HuH-7 (cell line): ENCODE measurements at regions not wholly inside any gene's neighbourhood (a gene's known extent, or its start where the extent isn't known, plus 50 kb on each side); places are given as distances from the start of the nearest gene placed in this dataset.
"Not testable (repeated sequence)": the region's sequence is repeated elsewhere in the genome, so short reads cannot be mapped to it uniquely, and the experiment has no call there.

Experiments
- DNase-seq: peaks from one replicate; pipeline ENCODE4 v3.0.0; 2011; ENCODE audit warnings: low spot score

DNA sequence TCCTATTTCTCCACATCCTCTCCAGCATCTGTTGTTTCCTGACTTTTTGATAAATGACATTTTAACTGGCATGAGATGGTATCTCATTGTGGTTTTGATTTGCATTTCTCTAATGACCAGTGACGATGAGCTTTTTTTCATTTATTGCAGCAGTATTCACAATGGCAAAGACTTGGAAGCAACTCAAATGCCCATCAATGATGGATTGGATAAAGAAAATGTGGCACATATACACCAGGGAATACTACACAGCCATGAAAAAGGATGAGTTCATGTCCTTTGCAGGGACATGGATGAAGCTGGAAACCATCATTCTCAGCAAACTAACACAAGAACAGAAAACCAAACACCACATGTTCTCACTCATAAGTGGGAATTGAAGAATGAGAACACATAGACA lies 329.0 kb upstream of the DAB2 start:
- DNase-seq: not testable (repeated sequence)

- DNase-seq: no peak
Observed at GRCh38 chr5:39750661-39751060, 325.9 kb upstream of the DAB2 start.

DNA sequence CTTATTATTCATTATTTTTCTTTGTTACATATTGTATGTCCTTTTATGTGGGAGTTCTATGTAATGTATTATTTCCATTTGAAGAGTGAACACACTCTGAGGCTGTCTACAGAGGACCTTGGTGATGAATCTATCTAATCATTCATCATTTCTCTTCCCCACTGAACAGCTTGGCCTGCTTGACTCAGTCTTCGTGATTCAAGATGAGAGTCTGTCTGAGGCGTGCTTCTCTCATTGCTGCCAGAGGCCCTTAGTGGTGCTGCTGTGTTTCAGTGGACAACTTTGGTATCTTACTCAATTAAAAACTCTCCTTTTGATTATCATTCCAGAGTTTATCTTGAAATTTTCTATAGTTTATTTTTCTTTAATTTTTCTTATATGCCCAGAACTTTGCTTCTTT lies 318.1 kb upstream of the DAB2 start:
- no peak for DNase-seq

DNA sequence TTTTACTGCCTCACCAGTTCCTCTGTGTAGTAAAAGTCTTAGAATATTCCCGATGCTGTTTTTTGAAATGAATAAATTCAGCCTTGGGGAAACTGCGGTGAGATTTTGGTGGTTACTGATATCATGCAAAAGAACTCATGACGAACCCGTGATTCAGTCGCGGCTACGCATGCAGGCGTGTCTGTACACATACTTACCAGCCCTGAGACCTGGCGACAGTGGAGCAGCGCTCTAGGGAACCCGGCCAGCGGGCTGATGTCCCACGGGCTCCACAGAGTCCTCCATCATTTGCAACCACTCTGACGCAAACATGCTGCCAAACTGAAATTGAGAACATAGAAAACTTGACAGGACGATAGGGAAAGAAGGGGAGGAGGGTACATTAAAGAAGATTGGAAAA lies 315.6 kb upstream of the DAB2 start:
- DNase-seq: no peak

DNA sequence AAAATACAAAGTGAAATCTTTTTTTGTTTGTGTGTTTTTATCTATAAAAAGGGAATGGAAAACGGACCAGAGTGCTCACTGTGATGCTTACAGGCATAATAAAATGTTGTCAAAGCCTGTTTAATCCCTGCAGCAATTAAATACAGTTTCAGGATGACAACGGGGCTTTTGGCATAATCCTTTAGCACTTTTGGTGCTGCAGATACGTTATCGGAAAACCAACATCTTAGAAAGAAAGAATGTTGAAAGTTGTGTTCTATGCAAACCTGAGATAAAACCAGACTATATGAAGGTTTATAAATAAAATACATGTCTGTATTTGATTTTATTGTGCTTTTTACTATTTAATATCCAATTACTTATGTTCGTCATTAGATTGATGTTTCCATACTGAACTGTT lies 307.4 kb upstream of the DAB2 start:
- DNase-seq: no peak

DNA sequence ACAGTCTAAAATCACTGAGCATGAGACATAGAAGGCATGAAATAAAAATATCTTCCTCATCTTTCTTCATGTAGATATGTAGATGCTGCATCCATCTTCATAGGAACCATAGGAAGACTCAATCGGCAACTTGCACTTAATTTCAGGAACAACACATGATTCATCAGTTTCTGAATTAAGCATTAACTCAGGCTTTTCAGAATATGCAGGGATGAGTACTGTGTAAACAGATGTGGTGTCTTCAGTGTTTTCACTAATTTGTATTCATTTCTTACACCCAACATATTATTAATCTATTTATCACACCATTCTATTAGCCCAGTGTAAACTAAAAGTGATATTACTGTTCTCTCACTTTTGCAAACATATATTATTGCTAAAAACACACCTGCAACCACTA lies 305.9 kb upstream of the DAB2 start:
- no peak for DNase-seq

- DNase-seq: no peak
Observed at GRCh38 chr5:39730006-39730405, 305.2 kb upstream of the DAB2 start.

DNA sequence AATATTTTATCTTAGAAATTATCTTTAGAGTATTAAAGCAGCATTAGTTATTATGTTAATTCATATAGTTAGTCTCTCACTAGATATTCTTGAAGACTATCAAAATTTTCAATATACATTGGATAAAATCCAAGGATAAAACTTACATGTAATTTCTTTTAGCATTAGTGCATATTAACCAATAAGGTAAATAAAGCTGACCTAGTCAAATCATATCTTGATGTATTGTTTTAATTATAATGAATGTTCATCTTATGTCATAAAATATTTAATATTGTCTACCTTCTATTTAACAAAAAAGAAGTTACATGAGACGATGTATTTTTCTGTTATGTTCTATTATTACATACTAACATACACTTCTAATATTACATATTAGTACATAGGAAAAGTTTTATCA lies 301.7 kb upstream of the DAB2 start:
- no peak for DNase-seq

DNA sequence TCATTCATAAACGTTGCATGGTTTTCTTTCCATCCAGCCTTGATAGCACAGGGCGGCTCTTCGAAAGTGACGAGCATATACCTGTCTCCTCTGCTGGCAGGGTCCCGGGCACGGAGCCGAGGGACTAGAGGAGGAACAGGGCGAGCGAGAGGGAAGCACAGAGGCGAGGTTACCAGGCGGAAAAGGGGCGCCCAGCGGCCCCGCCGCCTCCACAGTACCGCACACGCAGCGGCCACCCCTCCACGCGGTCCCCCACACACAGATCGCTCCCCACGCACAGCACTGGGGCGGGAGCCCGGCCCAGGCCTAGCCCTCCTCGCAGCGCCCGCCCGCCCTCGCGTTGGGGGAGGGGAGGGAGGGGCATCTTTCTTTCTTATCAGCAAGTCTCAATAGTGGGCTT lies 296.6 kb upstream of the DAB2 start:
- no peak for DNase-seq

DNA sequence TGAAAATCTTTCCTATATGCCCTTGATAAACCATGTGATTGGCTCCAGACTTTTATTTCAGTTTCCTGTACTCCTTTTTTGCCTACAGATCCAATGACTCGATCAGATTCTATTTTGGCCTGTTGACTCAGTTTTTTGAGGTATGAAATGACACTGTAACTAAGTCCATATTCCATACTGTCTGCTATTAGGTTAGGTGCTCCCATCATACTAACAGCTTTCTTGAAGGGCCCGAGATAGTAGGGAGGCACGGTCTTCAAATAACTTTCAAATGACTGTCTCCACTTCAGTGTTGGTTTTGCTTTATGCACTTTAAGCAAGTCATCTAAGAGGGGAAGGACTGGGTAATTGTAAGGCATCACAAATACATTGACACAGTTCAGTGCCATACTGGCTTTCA lies 295.4 kb upstream of the DAB2 start:
- DNase-seq: no peak

DNA sequence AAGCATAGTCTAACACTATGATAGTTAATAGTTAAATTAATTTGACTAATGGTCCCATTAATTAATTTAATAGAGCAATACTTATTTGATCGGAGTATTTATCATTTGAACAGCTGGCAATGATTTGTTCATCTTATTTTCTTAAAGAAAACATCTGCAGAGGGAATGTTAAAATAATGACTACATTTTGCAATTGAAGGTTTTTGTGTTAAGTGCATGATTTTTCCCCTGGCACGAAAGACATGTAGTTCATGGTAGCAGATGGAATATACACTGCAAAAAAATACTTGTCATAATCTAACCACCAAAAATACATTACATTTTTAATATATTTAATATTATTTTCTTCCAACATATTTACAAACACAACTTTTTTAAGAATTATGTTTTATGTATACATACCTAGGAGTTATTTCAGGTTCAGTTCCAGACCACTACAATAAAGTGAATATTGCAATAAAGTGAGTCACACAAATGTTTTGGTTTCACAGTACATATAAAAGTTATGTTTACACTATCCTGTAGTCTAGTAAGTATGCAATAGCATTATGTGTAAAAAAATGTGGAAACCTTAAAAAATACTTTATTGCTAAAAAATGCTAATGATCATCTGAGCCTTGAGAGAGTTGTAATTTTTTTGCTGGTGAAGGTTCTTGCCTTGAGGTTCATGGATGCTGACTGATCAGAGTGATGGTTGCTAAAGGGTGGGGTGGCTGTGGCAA lies 292.6 kb upstream of the DAB2 start:
- no peak for DNase-seq

GRCh38 chr5:39716532-39717028 lies 291.8 kb upstream of the DAB2 start:
- DNase-seq: peak; percentile 96

- peak; percentile 42 for DNase-seq
Observed at GRCh38 chr5:39714036-39714698, 289.4 kb upstream of the DAB2 start.

GRCh38 chr5:39713250-39713916 lies 288.6 kb upstream of the DAB2 start:
- DNase-seq: no peak

GRCh38 chr5:39712316-39713249 lies 287.8 kb upstream of the DAB2 start:
- DNase-seq: no peak

DNA sequence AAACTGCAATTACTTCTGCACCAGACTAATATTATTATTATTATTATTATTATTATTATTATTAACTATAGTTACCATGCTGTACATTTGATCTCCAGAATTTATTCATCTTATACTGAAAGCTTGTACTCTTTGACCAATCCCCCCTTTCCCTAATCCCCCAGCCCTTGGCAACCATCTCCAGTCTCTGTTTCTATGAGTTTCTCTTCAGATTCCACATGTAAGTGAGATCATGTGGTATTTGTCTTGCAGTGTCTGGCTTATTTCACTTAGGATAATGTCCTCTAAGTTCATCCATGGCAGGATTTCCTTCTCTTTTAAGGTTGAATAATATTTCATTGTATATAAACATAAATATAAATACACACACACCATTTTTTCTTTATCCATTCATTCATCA lies 287.0 kb upstream of the DAB2 start:
- DNase-seq: no peak

DNA sequence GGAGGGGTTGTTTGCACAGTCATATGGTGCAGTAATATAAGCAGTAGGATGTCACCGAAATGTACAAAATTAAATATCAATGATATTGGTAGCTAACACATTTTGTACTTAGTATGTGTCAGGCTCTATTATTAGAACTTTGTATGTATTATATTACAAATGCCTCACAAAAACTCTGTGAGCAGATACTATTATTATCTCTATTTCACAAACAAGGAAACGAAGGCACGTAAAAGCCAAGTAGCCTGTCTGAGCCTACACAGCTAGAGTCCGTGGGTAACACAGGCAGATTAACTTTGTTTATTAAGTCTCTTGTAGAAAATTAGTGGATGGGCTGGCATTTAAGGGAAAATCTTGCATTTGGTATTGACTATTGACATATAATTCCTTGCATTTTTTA lies 284.3 kb upstream of the DAB2 start:
- DNase-seq: no peak

DNA sequence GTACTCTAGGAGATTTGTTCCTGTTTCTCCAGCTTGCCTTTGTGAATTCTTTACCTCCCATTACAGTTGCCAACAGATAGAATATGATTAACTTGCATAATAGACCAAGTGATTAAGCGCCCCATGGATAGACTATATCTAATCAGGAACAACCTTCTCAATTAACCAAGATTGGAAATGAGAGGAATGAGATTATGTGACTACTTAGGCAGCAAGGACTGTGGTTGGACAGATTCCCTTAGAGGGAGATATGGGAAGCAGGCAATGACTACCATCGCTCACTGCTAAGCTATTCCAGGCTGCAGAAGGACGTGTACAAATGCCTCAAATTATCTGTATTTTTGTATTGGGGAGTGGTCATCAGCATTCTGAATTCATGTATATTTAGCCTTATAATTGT lies 278.1 kb upstream of the DAB2 start:
- no peak for DNase-seq

DNA sequence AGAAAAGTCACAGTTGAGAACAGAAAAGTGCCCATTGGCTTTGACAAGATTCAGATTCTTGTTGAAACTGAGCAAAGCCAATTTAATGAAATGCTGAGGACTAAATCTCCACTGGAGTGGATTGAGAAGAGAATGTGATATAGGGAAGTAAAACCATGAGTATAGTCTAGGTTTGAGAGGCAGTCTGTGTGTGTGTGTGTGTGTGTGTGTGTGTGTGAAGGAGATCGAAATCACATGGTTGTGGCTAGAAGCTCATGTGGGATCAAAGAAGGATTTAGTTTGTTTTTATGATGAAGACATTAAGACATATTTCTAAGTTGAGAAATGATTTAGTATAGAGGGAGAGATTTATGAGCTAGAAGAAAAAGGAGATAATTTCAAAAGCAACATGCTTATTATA lies 275.7 kb upstream of the DAB2 start:
- DNase-seq: no peak

- DNase-seq: no peak
Observed at GRCh38 chr5:39698838-39699560, 274.2 kb upstream of the DAB2 start.

DNA sequence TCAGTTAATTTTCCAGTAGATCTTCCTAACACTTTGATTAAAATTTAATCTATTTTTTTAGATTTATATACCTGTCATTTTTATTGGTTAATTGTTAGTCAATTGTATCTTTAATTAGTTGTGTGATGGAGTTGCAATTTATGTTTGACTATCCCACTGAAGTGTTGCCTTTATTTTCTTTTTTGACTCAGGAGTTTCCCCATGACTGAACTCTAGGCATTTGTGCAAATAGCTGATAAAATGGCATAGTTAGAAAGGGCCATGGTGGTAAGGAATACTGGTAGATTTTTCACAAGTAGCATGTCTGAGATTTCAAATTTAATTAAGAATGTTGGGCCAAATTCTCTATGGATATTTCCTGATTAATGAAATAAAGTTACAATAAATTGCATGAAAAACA lies 273.1 kb upstream of the DAB2 start:
- no peak for DNase-seq
